GM12874 (cell line): ENCODE measurements at regions not wholly inside any gene's neighbourhood (a gene's known extent, or its start where the extent isn't known, plus 50 kb on each side); places are given as distances from the start of the nearest gene placed in this dataset.

Experiments used
- CTCF ChIP-seq: IDR thresholded peaks from 2 replicates; pipeline ENCODE4 v1.5.1; 2011; ENCODE audit warnings: low read depth, mild to moderate bottlenecking, control low read depth, low read length, moderate library complexity; ENCODE audit not compliant: insufficient read depth

- TF ChIP-seq CTCF, result no peak
Measured at GRCh38 chr3:28018925-28019718, 222.3 kb upstream of the CMC1 start.

DNA sequence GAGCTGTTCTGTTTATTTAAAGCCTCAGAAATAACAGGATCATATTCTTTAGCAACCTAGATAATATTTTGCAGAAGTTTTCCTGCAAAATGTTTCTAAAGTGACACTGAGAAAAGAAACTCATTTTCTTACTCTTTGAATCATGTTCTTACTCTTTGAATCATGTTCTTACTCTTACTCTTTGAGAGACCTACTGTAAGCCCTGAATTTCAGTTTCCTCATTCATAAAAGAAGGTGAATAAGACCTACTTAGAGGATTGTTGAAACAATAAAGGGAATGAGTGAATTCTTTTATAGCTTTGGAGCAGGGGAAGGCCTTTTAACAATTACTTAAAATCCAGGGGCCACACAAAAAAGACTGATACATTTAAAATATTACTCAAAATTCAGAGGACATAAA lies 221.7 kb upstream of the CMC1 start:
- no peak for TF ChIP-seq CTCF

DNA sequence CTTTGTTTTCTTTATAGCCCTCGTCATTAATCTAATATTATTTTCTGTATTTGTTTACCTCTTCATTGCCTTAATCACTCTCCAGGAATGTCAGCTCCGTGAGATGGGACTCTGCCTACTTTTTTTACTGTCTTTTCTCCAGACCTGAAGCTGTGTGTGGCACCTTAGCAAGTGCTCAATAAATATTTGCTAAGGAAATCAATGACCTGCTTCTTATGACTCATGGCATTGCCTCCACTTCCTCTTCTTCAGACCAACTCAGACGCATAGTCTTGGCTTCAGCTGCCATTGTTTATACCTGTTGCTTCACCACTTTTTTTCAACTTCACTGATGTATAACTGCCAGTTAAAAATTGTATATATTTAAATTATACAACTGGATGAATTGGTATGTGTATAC lies 218.5 kb upstream of the CMC1 start:
- TF ChIP-seq CTCF, result no peak

DNA sequence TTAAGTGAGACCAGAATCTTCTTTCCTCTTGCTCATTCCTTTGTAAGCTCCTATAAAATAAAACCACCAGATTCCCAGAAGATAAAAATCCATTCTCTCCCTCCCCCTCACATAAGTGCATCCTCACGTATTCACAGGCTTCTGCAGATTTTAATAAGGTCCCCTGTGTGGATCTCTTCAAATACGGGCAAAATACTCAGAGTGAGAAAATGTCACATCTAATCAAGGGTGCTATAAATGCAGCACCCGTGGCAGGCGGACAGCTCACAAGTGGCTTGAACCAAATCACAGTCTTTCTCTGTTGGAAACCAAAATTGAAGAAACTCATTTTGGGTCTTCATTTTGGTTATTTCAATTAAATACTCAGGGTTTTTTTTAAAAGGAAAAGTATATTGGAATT lies 212.9 kb upstream of the CMC1 start:
- no peak for TF ChIP-seq CTCF

GRCh38 chr3:28033059-28033784 lies 208.2 kb upstream of the CMC1 start:
- no peak for TF ChIP-seq CTCF

DNA sequence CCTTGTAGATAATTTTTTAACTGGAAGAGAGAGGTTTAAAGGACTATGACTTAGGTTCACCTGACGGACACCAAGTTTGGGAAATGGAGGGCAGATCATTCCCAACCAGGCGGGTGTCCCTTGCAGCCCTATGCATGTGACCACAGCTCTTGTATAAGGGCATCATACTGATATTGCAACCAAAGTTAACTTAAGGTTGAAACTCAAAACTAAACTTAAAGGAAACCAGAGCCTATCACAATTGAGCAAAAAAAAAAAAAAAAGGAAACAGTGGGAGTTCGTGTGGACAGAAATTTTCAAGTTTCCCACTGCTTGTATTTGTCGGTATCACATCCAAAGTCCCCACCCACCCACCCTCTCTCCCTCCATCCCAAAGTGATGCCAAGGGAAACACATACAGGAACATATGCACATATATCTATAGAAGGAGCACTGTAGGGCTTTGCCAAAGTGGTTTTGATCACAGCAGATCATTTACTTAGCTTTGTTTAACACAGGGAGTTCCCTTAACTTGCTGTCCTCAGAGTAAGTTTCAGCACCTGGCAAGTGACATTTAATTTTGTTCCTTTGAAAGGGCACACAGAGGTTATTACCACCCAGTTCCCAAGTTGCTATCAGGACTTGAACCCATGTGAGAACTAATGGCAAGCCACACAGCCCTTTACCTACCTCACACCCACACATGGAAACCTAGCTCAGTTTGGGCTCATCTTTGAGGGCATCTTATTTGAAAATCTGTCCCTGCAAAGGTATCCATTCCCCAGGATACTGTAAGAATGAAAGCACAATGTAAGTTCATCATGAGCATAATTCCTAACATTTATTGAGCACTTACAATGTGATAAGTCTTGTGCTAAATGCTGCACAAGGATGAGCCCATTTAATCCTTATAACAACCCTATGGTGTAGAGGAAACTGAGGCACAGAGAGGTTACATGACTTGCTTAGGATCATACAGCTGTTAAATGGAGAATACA lies 204.5 kb upstream of the CMC1 start:
- no peak for TF ChIP-seq CTCF

- no peak for TF ChIP-seq CTCF
Measured at GRCh38 chr3:28039234-28039633, 202.2 kb upstream of the CMC1 start.
